Fibroblast of upper back skin (primary cell): ENCODE measurements at regions not wholly inside any gene's neighbourhood (a gene's known extent, or its start where the extent isn't known, plus 50 kb on each side); places are given as distances from the start of the nearest gene placed in this dataset.
"Not testable (repeated sequence)": the region's sequence is repeated elsewhere in the genome, so short reads cannot be mapped to it uniquely, and the experiment has no call there.

Experiments
- DNase-seq: peaks from one replicate; pipeline ENCODE4 v3.0.0-alpha.2; 2013

GRCh38 chr1:209155546-209155945, 428.0 kb upstream of the CAMK1G start:
- DNase-seq: no peak

- DNase-seq: no peak
Observed at GRCh38 chr1:209156991-209157390, 426.5 kb upstream of the CAMK1G start.

GRCh38 chr1:209157546-209158249, 425.8 kb upstream of the CAMK1G start:
- no peak for DNase-seq

- DNase-seq: no peak
Observed at GRCh38 chr1:209158851-209159250, 424.7 kb upstream of the CAMK1G start.

- no peak for DNase-seq
Observed at GRCh38 chr1:209160230-209160629, 423.3 kb upstream of the CAMK1G start.

- DNase-seq: no peak
Observed at GRCh38 chr1:209162651-209163050, 420.9 kb upstream of the CAMK1G start.

GRCh38 chr1:209168204-209168603, 415.3 kb upstream of the CAMK1G start:
- peak; percentile 28 for DNase-seq

- DNase-seq: no peak
Observed at GRCh38 chr1:209171151-209171550, 412.4 kb upstream of the CAMK1G start.

GRCh38 chr1:209172286-209172685, 411.2 kb upstream of the CAMK1G start:
- no peak for DNase-seq

- not testable (repeated sequence) for DNase-seq
Observed at GRCh38 chr1:209172792-209173542, 410.5 kb upstream of the CAMK1G start.

- DNase-seq: not testable (repeated sequence)
Observed at GRCh38 chr1:209173796-209174195, 409.7 kb upstream of the CAMK1G start.

GRCh38 chr1:209176866-209177430, 406.6 kb upstream of the CAMK1G start:
- no peak for DNase-seq

GRCh38 chr1:209183195-209183594, 400.3 kb upstream of the CAMK1G start:
- no peak for DNase-seq

- no peak for DNase-seq
Observed at GRCh38 chr1:209187589-209187988, 395.9 kb upstream of the CAMK1G start.

- DNase-seq: peak; percentile 61
Observed at GRCh38 chr1:209190591-209191261, 392.8 kb upstream of the CAMK1G start.

- no peak for DNase-seq
Observed at GRCh38 chr1:209191262-209191634, 392.3 kb upstream of the CAMK1G start.

- DNase-seq: no peak
Observed at GRCh38 chr1:209196140-209196539, 387.4 kb upstream of the CAMK1G start.

- no peak for DNase-seq
Observed at GRCh38 chr1:209198961-209199750, 384.4 kb upstream of the CAMK1G start.

GRCh38 chr1:209199822-209200221, 383.7 kb upstream of the CAMK1G start:
- no peak for DNase-seq

- DNase-seq: not testable (repeated sequence)
Observed at GRCh38 chr1:209202321-209202720, 381.2 kb upstream of the CAMK1G start.

GRCh38 chr1:209202830-209203532, 380.5 kb upstream of the CAMK1G start:
- DNase-seq: peak; percentile 66

GRCh38 chr1:209203533-209203895, 380.0 kb upstream of the CAMK1G start:
- DNase-seq: no peak
